RWPE1 (cell line): ENCODE measurements at regions not wholly inside any gene's neighbourhood (a gene's known extent, or its start where the extent isn't known, plus 50 kb on each side); places are given as distances from the start of the nearest gene placed in this dataset.

Source experiments
- CTCF ChIA-PET: fragments of 350-600 bp; sonication (Branson Sonifier 250); formaldehyde crosslinking; extraction: SDS; loops from one replicate; lab custom pipeline; 2021; lab: Yijun Ruan, JAX
- POLR2A ChIA-PET: fragments of 400-600 bp; formaldehyde crosslinking; extraction: SDS; loops from one replicate; lab custom pipeline; 2020; ENCODE audit warnings: antibody characterized with exemption; ENCODE audit not compliant: low non-redundant PET; lab: Yijun Ruan, JAX
- DNase-seq: peaks from one replicate; pipeline ENCODE4 v3.0.0; 2012; ENCODE audit warnings: low spot score
- H3K27ac ChIP-seq: fragments of 450-650 bp; 2 replicates; pipeline ENCODE4 v1.5.1; 2017
- CTCF ChIP-seq: fragments of 450-650 bp; conservative IDR thresholded peaks from 2 replicates; pipeline ENCODE4 v1.5.1; 2017; ENCODE audit warnings: low read depth, mild to moderate bottlenecking

DNA sequence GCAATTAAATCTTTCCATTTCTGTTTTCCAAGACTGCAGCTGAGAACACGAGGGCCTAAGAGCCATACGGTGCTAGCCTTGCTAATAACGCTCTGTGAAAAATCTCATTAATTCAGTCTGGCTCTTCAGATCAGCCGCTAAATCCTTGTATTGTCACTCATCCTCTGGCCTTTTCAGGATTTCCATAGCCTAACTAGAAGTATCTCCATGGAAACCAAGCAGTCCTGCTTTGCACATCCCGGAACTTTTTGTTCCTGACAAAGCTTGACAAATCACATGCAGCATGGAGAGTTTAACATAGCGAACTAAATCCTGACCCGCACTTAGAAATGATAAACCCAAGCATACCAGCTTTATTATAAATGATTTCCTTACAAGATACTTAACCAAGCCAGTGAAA is 383.7 kb downstream of the CD83 start:
- no peak for DNase-seq
- ChIA-PET POLR2A (no interaction called here), CTCF (no interaction called here)
- TF ChIP-seq CTCF = no peak
- H3K27ac ChIP-seq = no peak overlapping the region

DNA sequence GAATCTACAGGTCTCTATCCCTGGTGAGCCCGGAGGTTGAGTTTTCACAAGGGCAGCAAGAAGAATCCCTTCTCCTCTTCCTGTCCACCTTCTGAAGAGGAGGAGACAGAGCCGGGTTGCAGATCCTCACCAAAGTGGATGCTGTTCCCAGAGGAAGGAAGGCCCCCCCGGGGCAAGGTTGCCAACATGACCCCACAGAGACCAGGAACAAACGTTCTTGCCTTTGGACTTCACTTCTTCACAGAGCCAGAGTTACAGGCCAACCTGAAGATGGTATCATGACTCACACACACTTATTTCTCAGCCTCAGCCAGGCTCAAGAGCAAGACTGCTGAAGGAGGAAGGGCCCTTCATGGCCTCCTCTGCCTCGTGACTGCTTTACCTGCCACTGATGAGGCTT is 384.3 kb downstream of the CD83 start:
- no peak for TF ChIP-seq CTCF
- CTCF ChIA-PET = no interaction called here
- no peak for DNase-seq
- POLR2A ChIA-PET = no interaction called here
- no peak overlapping the region for H3K27ac ChIP-seq

DNA sequence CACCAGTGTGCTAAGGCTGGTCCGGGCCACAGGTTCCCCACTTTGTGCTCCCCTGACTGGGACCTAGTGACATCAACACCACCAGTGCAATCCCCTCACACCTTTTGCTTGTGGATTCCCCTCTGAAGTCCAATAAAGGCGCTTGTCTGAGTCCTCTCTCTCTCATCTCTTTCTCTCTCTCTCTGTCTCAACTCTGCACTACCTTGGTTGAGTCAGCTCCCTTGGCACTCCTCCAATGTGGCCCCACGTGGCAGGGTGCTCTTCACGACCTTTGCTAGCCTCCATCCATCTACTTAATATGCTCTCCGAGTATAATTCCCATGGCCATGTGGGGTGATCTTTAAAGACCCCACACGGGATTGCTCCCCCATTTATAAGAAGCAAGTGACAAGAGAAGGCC is 385.0 kb downstream of the CD83 start:
- POLR2A ChIA-PET = no interaction called here
- H3K27ac ChIP-seq = no peak overlapping the region
- no peak for TF ChIP-seq CTCF
- peak; percentile 11 for DNase-seq
- CTCF ChIA-PET = no interaction called here

GRCh38 chr6:14505401-14505800 is 387.8 kb downstream of the CD83 start:
- no peak for DNase-seq
- no peak overlapping the region for H3K27ac ChIP-seq
- no peak for TF ChIP-seq CTCF
- ChIA-PET POLR2A (no interaction called here), CTCF (no interaction called here)

DNA sequence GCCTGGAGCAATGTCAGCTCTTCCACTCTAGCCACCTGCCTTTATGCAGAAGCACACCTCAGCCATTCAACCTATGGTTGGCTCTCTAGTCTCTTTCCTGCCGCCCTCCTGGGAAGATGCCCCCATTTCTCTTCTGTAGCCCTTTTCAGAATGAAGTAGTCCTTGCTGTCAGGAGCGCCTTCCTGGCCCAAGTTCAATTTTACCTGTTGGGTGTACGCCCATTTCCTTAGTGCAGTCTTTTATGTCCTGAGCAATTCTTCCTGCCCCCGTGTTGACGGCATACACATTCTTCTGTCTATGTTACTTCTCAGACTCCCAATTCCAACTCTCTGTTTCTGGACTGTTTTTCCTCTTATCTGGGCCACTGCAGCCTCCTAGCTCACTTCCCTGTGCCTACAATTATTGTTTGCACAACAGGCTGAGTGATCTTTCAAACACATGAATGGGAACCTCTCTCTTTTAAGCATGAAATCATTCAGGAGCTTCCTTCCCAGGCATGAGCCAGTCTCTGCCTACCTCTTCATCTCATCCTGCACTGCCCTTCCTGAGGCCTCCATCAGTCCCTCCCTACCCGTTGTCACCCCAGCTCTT is 389.2 kb downstream of the CD83 start:
- ChIA-PET CTCF (interaction anchor here (0.6 kb wide), 2 partner anchors 27 to 154 kb away, joined by 3 to 4 read pairs; no protein-coding TSS in a partner anchor), POLR2A (no interaction called here)
- no peak overlapping the region for H3K27ac ChIP-seq
- DNase-seq = no peak
- no peak for TF ChIP-seq CTCF

- no peak overlapping the region for H3K27ac ChIP-seq
- no peak for TF ChIP-seq CTCF
- ChIA-PET CTCF (no interaction called here), POLR2A (no interaction called here)
- DNase-seq = no peak
Measured at GRCh38 chr6:14509120-14509519, 391.5 kb downstream of the CD83 start.
